Mesendoderm (in vitro differentiated cells): ENCODE measurements at regions not wholly inside any gene's neighbourhood (a gene's known extent, or its start where the extent isn't known, plus 50 kb on each side); places are given as distances from the start of the nearest gene placed in this dataset.

Experiments
- DNase-seq: peaks from one replicate; pipeline ENCODE4 v3.0.0; 2013
- H2AK5ac ChIP-seq: 2 replicates; pipeline ENCODE4 v1.6.1; 2013; ENCODE audit warnings: low read length, inconsistent platforms
- H2BK120ac ChIP-seq: 2 replicates; pipeline ENCODE4 v1.6.1; 2013; ENCODE audit warnings: low read depth, mild to moderate bottlenecking, low read length, moderate library complexity, mixed read lengths
- H2BK15ac ChIP-seq: replicated peaks from 2 replicates; pipeline ENCODE4 v1.6.1; 2013; ENCODE audit warnings: low read depth, mild to moderate bottlenecking, moderate library complexity
- H2BK5ac ChIP-seq: 2 replicates; pipeline ENCODE4 v1.6.1; 2013; ENCODE audit warnings: low read length, inconsistent platforms
- H3K18ac ChIP-seq: 2 replicates; pipeline ENCODE4 v1.6.1; 2013; ENCODE audit warnings: mild to moderate bottlenecking, low read length, mixed read lengths
- H3K23ac ChIP-seq: one replicate; pipeline ENCODE4 v1.6.1; 2013; ENCODE audit warnings: low read length
- H3K27ac ChIP-seq: 2 replicates; pipeline ENCODE4 v1.5.1; 2013; ENCODE audit warnings: low read depth, mild to moderate bottlenecking, inconsistent platforms, low read length, moderate library complexity
- H3K27me3 ChIP-seq: 2 replicates; pipeline ENCODE4 v1.6.1; 2013; ENCODE audit warnings: low read length, control low read depth, mild to moderate bottlenecking, inconsistent platforms; ENCODE audit not compliant: insufficient read depth, poor library complexity
- H3K36me3 ChIP-seq: 2 replicates; pipeline ENCODE4 v1.6.1; 2013; ENCODE audit warnings: low read length, inconsistent platforms; ENCODE audit not compliant: control insufficient read depth, insufficient read depth
- H3K4ac ChIP-seq: one replicate; pipeline ENCODE4 v1.6.1; 2013; ENCODE audit warnings: low read depth, mild to moderate bottlenecking, low read length, moderate library complexity
- H3K4me1 ChIP-seq: 2 replicates; pipeline ENCODE4 v1.6.1; 2013; ENCODE audit warnings: low read depth, low read length, inconsistent platforms; ENCODE audit not compliant: control insufficient read depth
- H3K4me2 ChIP-seq: 2 replicates; pipeline ENCODE4 v1.6.1; 2013; ENCODE audit warnings: low read length
- H3K4me3 ChIP-seq: 2 replicates; pipeline ENCODE4 v1.5.1; 2013; ENCODE audit warnings: mild to moderate bottlenecking, low read length
- H3K56ac ChIP-seq: one replicate; pipeline ENCODE4 v1.6.1; 2013; ENCODE audit warnings: low read length
- H3K79me1 ChIP-seq: 2 replicates; pipeline ENCODE4 v1.6.1; 2013; ENCODE audit warnings: low read length, inconsistent platforms
- H3K79me2 ChIP-seq: 2 replicates; pipeline ENCODE4 v1.6.1; 2013; ENCODE audit warnings: mild to moderate bottlenecking, low read length; ENCODE audit not compliant: control insufficient read depth, insufficient read depth
- H3K9ac ChIP-seq: 2 replicates; pipeline ENCODE4 v1.6.1; 2013; ENCODE audit warnings: low read length, inconsistent platforms
- H4K5ac ChIP-seq: one replicate; pipeline ENCODE4 v1.6.1; 2013; ENCODE audit warnings: low read length
- H4K8ac ChIP-seq: one replicate; pipeline ENCODE4 v1.6.1; 2013; ENCODE audit warnings: low read depth, mild to moderate bottlenecking, control low read depth, low read length, moderate library complexity
- WGBS: extraction: QIAGEN DNeasy Blood & Tissue Kit; methylation state at CpG from one replicate; pipeline ENCODE4 v1.1.7; 2013; ENCODE audit warnings: low lambda C conversion rate, missing lambda C conversion rate; ENCODE audit not compliant: insufficient coverage; ENCODE audit errors: extremely low coverage; 5-methylcytosine and 5-hydroxymethylcytosine counted together

GRCh38 chr1:29586215-29586614 lies 349.9 kb downstream of the PTPRU start:
- Histone ChIP-seq H3K4ac (no peak overlapping the region), H3K18ac (no peak overlapping the region), H4K8ac (no peak overlapping the region), H3K56ac (no peak overlapping the region), H4K5ac (no peak overlapping the region), H3K79me1 (no peaks in the 10 kb centered on the region), H3K27ac (no peak overlapping the region), H3K9ac (no peak overlapping the region), H2BK15ac (no peak overlapping the region), H3K36me3 (no peaks in the 10 kb centered on the region), H3K27me3 (no peaks in the 10 kb centered on the region), H3K4me1 (no peaks in the 10 kb centered on the region), H2AK5ac (no peak overlapping the region), H3K4me2 (no peak overlapping the region), H2BK120ac (no peak overlapping the region), H3K23ac (no peak overlapping the region), H2BK5ac (no peak overlapping the region), H3K4me3 (no peak overlapping the region), H3K79me2 (no peaks in the 10 kb centered on the region)
- WGBS: no CpG with 5 or more reads among the region's 5 CpGs
- DNase-seq: no peak

GRCh38 chr1:29585656-29586055 lies 349.3 kb downstream of the PTPRU start:
- Histone ChIP-seq H2BK120ac (no peak overlapping the region), H3K4me3 (no peak overlapping the region), H3K36me3 (no peaks in the 10 kb centered on the region), H3K18ac (no peak overlapping the region), H3K4me1 (no peaks in the 10 kb centered on the region), H3K79me1 (no peaks in the 10 kb centered on the region), H3K4me2 (no peak overlapping the region), H3K4ac (no peak overlapping the region), H2BK15ac (no peak overlapping the region), H4K8ac (no peak overlapping the region), H3K23ac (no peak overlapping the region), H2BK5ac (no peak overlapping the region), H3K9ac (no peak overlapping the region), H3K27ac (no peak overlapping the region), H2AK5ac (no peak overlapping the region), H3K27me3 (no peaks in the 10 kb centered on the region), H4K5ac (no peak overlapping the region), H3K79me2 (no peaks in the 10 kb centered on the region), H3K56ac (no peak overlapping the region)
- DNase-seq: no peak
- no CpG with 5 or more reads among the region's 6 CpGs for WGBS

GRCh38 chr1:29585201-29585600 lies 348.9 kb downstream of the PTPRU start:
- H2BK5ac ChIP-seq: no peak overlapping the region
- no peak overlapping the region for H2BK15ac ChIP-seq
- H3K4me3 ChIP-seq: no peak overlapping the region
- no peak overlapping the region for H3K9ac ChIP-seq
- H2AK5ac ChIP-seq: no peak overlapping the region
- H3K23ac ChIP-seq: no peak overlapping the region
- DNase-seq: no peak
- no peak overlapping the region for H3K4me2 ChIP-seq
- H2BK120ac ChIP-seq: no peak overlapping the region
- H3K4ac ChIP-seq: no peak overlapping the region
- H3K4me1 ChIP-seq: no peaks in the 10 kb centered on the region
- no peak overlapping the region for H3K56ac ChIP-seq
- H4K8ac ChIP-seq: no peak overlapping the region
- H3K36me3 ChIP-seq: no peaks in the 10 kb centered on the region
- H3K79me1 ChIP-seq: no peaks in the 10 kb centered on the region
- no peaks in the 10 kb centered on the region for H3K27me3 ChIP-seq
- WGBS: no CpG with 5 or more reads among the region's 7 CpGs
- no peak overlapping the region for H4K5ac ChIP-seq
- H3K18ac ChIP-seq: no peak overlapping the region
- no peak overlapping the region for H3K27ac ChIP-seq
- no peaks in the 10 kb centered on the region for H3K79me2 ChIP-seq

GRCh38 chr1:29584776-29585175 lies 348.5 kb downstream of the PTPRU start:
- H2BK5ac ChIP-seq: no peak overlapping the region
- H3K4me1 ChIP-seq: no peaks in the 10 kb centered on the region
- H3K9ac ChIP-seq: no peak overlapping the region
- H3K27ac ChIP-seq: no peak overlapping the region
- no peak overlapping the region for H3K56ac ChIP-seq
- H3K79me1 ChIP-seq: no peaks in the 10 kb centered on the region
- H4K8ac ChIP-seq: no peak overlapping the region
- no peak overlapping the region for H4K5ac ChIP-seq
- no peak overlapping the region for H3K4me3 ChIP-seq
- no peak overlapping the region for H3K4me2 ChIP-seq
- H2AK5ac ChIP-seq: no peak overlapping the region
- H2BK120ac ChIP-seq: no peak overlapping the region
- no CpG with 5 or more reads among the region's 10 CpGs for WGBS
- H2BK15ac ChIP-seq: no peak overlapping the region
- no peak for DNase-seq
- no peak overlapping the region for H3K18ac ChIP-seq
- H3K79me2 ChIP-seq: no peaks in the 10 kb centered on the region
- no peaks in the 10 kb centered on the region for H3K27me3 ChIP-seq
- H3K4ac ChIP-seq: no peak overlapping the region
- H3K23ac ChIP-seq: no peak overlapping the region
- no peaks in the 10 kb centered on the region for H3K36me3 ChIP-seq

- DNase-seq: no peak
- H3K4me2 ChIP-seq: no peak overlapping the region
- H2AK5ac ChIP-seq: no peak overlapping the region
Observed at GRCh38 chr1:29584362-29584761, 348.0 kb downstream of the PTPRU start.

GRCh38 chr1:29583727-29584126 lies 347.4 kb downstream of the PTPRU start:
- Histone ChIP-seq H2BK120ac (no peak overlapping the region), H3K27me3 (no peaks in the 10 kb centered on the region), H3K9ac (no peak overlapping the region), H3K79me2 (no peaks in the 10 kb centered on the region), H3K23ac (no peak overlapping the region), H3K79me1 (no peaks in the 10 kb centered on the region), H3K36me3 (no peaks in the 10 kb centered on the region), H3K4ac (no peak overlapping the region), H3K4me2 (no peak overlapping the region), H4K8ac (no peak overlapping the region), H2AK5ac (no peak overlapping the region), H2BK15ac (no peak overlapping the region), H2BK5ac (no peak overlapping the region), H3K18ac (no peak overlapping the region), H3K56ac (no peak overlapping the region), H3K27ac (no peak overlapping the region), H3K4me1 (no peaks in the 10 kb centered on the region), H4K5ac (no peak overlapping the region), H3K4me3 (no peak overlapping the region)
- no peak for DNase-seq
- WGBS: no CpG with 5 or more reads among the region's 5 CpGs

More at GRCh38 chr1:29584362-29584761, 348.0 kb downstream of the PTPRU start:
- Histone ChIP-seq H3K36me3 (no peaks in the 10 kb centered on the region), H3K4me3 (no peak overlapping the region), H3K27me3 (no peaks in the 10 kb centered on the region), H3K4me1 (no peaks in the 10 kb centered on the region), H3K18ac (no peak overlapping the region), H3K56ac (no peak overlapping the region), H2BK5ac (no peak overlapping the region), H4K5ac (no peak overlapping the region), H3K79me2 (no peaks in the 10 kb centered on the region), H3K4ac (no peak overlapping the region), H4K8ac (no peak overlapping the region), H3K79me1 (no peaks in the 10 kb centered on the region), H3K9ac (no peak overlapping the region), H2BK15ac (no peak overlapping the region), H2BK120ac (no peak overlapping the region), H3K27ac (no peak overlapping the region), H3K23ac (no peak overlapping the region)
- WGBS: no CpG with 5 or more reads among the region's 3 CpGs
